CD4-positive, alpha-beta T cell (primary cell): ENCODE measurements at regions not wholly inside any gene's neighbourhood (a gene's known extent, or its start where the extent isn't known, plus 50 kb on each side); places are given as distances from the start of the nearest gene placed in this dataset.

ENCODE experiments used
- ATAC-seq: fragments of 200-7000 bp; cut with Tn5 transposase; one replicate; pipeline ENCODE4 v1.10.0; 2022; ENCODE audit warnings: mild to moderate bottlenecking; ENCODE audit not compliant: poor library complexity
- CTCF ChIA-PET: fragments of 350-600 bp; sonication (Branson Sonifier 250); formaldehyde crosslinking; loops from one replicate; lab custom pipeline; 2021; ENCODE audit warnings: antibody characterized with exemption, inconsistent platforms; lab: Charles Lee
- POLR2A ChIA-PET: fragments of 350-600 bp; sonication (Branson Sonifier 250); formaldehyde crosslinking; loops from one replicate; lab custom pipeline; 2021; ENCODE audit warnings: antibody characterized with exemption, inconsistent platforms; lab: Charles Lee
- DNase-seq, 14 experiments: peaks; one replicate each; pipeline ENCODE4 v3.0.0-alpha.2; 2013 to 2020; ENCODE audit warnings: mixed read lengths in 2 of 14
- H3K27ac ChIP-seq, 2 donors: one replicate each; pipeline versions ENCODE4 v1.5.1 to v1.7.0; 2013; ENCODE audit warnings: low read length in 2 of 2, low read depth in 1 of 2, mild to moderate bottlenecking in 1 of 2
- H3K27me3 ChIP-seq, 2 experiments: 1 replicate in 1 of 2; 2 replicates in 1 of 2; pipeline versions ENCODE4 v1.6.1 to v1.7.0; 2013; ENCODE audit warnings: low read length in 2 of 2, control low read depth in 1 of 2, mild to moderate bottlenecking in 1 of 2, moderate library complexity in 1 of 2; ENCODE audit not compliant: insufficient read depth in 2 of 2, control insufficient read depth in 1 of 2
- H3K36me3 ChIP-seq: one replicate; pipeline ENCODE4 v1.6.1; 2013; ENCODE audit warnings: low read length, control low read depth; ENCODE audit not compliant: insufficient read depth
- H3K4me1 ChIP-seq: one replicate; pipeline ENCODE4 v1.6.1; 2013; ENCODE audit warnings: low read length, control low read depth; ENCODE audit not compliant: insufficient read depth
- H3K4me3 ChIP-seq: one replicate; pipeline ENCODE4 v1.5.1; 2013; ENCODE audit warnings: mild to moderate bottlenecking, low read length, moderate library complexity
- H3K9me3 ChIP-seq, 2 experiments: 1 replicate in 1 of 2; 2 replicates in 1 of 2; pipeline versions ENCODE4 v1.6.1 to v1.7.0; 2013; ENCODE audit warnings: low read length in 2 of 2, mild to moderate bottlenecking in 2 of 2, control low read depth in 1 of 2, moderate library complexity in 1 of 2; ENCODE audit not compliant: control insufficient read depth in 1 of 2, insufficient read depth in 1 of 2
- H3K27ac Mint-ChIP-seq: one replicate; pipeline ENCODE4 v1.8.0; 2020; ENCODE audit warnings: mixed read lengths
- H3K27me3 Mint-ChIP-seq: one replicate; pipeline ENCODE4 v1.8.0; 2021; ENCODE audit warnings: mixed read lengths
- H3K36me3 Mint-ChIP-seq: one replicate; pipeline ENCODE4 v1.8.0; 2021; ENCODE audit warnings: low read depth, mixed read lengths
- H3K4me1 Mint-ChIP-seq: one replicate; pipeline ENCODE4 v1.8.0; 2021; ENCODE audit warnings: low read depth, mixed read lengths
- H3K4me3 Mint-ChIP-seq: one replicate; pipeline ENCODE4 v1.8.0; 2020; ENCODE audit warnings: mild to moderate bottlenecking, mixed read lengths
- H3K9me3 Mint-ChIP-seq: one replicate; pipeline ENCODE4 v1.8.0; 2020; ENCODE audit warnings: mixed read lengths
- intact Hi-C, 2 experiments: fragments of 100-400 bp; cut with DNase I in 1 of 2; cut with micrococcal nuclease in 1 of 2; formaldehyde crosslinking; loops; one replicate each; pipeline versions ENCODE4 v1.15.1 to v1.9.0; 2023 to 2025; cut with DNase I, micrococcal nuclease
- TF ChIP-seq, protein P1 (sequence below): fragments of 200-600 bp; IDR thresholded peaks from one replicate; pipeline ENCODE4 v1.8.0; 2022; ENCODE audit warnings: antibody characterized with exemption, mild to moderate bottlenecking

DNA sequence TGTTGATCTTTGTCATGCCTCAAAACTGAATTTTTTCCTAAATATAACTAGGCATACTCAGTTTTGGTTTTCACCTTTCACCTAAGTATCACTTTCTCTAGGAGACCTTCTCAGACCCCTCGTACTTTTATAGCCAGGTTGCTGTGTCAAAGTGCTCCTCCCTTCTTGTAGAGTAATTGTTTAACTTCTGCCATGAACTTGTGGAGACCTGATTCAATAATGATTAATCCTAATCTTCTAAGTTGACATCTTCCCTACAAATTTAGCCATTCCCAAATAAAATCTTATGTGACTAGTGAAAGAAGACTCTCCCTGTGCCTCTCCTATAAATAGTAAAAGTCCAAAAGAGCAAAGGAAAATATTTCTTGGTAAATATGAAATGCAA, 159.8 kb downstream of the SPATA31D1 start:
- H3K4me3 Mint-ChIP-seq = no peak overlapping the region
- H3K27me3 ChIP-seq = no peaks in the 10 kb centered on the region
- TF ChIP-seq, protein P1, sequence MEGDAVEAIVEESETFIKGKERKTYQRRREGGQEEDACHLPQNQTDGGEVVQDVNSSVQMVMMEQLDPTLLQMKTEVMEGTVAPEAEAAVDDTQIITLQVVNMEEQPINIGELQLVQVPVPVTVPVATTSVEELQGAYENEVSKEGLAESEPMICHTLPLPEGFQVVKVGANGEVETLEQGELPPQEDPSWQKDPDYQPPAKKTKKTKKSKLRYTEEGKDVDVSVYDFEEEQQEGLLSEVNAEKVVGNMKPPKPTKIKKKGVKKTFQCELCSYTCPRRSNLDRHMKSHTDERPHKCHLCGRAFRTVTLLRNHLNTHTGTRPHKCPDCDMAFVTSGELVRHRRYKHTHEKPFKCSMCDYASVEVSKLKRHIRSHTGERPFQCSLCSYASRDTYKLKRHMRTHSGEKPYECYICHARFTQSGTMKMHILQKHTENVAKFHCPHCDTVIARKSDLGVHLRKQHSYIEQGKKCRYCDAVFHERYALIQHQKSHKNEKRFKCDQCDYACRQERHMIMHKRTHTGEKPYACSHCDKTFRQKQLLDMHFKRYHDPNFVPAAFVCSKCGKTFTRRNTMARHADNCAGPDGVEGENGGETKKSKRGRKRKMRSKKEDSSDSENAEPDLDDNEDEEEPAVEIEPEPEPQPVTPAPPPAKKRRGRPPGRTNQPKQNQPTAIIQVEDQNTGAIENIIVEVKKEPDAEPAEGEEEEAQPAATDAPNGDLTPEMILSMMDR = no peak
- no peaks in the 10 kb centered on the region for H3K4me1 ChIP-seq
- H3K9me3 Mint-ChIP-seq = no peaks in the 10 kb centered on the region
- no peaks in the 10 kb centered on the region for H3K9me3 ChIP-seq
- CTCF ChIA-PET = no interaction called here
- intact Hi-C loops = no loop called here
- H3K36me3 ChIP-seq = no peaks in the 10 kb centered on the region
- no peak for DNase-seq
- no peak overlapping the region for H3K27ac Mint-ChIP-seq
- H3K36me3 Mint-ChIP-seq = no peaks in the 10 kb centered on the region
- no peaks in the 10 kb centered on the region for H3K27me3 Mint-ChIP-seq
- H3K27ac ChIP-seq = no peak overlapping the region
- no peak overlapping the region for H3K4me3 ChIP-seq
- POLR2A ChIA-PET = no interaction called here
- no peaks in the 10 kb centered on the region for H3K4me1 Mint-ChIP-seq
- no peak for ATAC-seq

DNA sequence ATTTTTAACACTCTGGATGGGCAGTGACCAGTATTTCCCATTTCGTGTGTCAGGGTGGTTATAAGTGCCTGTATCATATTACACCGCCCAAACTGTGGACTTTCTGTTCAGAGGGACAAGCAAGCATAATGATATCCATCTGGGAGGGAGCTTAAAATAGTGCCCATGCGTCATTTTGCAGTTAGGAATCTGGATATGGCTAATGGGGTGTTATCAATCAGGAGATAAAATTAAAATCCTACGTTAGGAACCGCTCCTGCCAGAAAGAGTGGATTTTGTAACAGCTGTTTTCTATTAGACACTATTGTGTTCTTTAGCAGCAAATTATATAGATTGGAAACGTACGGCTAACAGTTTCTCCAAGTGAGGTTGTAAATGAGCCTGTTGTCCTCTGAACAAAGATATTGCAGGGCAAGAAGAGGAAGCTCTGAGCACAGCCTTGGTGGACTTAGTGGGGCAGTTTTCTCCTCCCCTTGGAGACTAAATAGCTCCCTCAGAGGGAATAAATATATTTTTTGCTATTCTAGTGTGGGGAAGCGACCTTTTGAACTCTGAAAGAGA, 160.4 kb downstream of the SPATA31D1 start:
- Mint-ChIP-seq H3K4me3 (no peak overlapping the region), H3K9me3 (no peaks in the 10 kb centered on the region), H3K27me3 (no peaks in the 10 kb centered on the region), H3K27ac (no peak overlapping the region), H3K4me1 (no peaks in the 10 kb centered on the region), H3K36me3 (no peaks in the 10 kb centered on the region)
- DNase-seq (no peak), ATAC-seq (no peak)
- Histone ChIP-seq H3K27ac (no peak overlapping the region), H3K9me3 (no peaks in the 10 kb centered on the region), H3K4me3 (no peak overlapping the region), H3K27me3 (no peaks in the 10 kb centered on the region), H3K36me3 (no peaks in the 10 kb centered on the region), H3K4me1 (no peaks in the 10 kb centered on the region)
- CTCF ChIA-PET = no interaction called here
- intact Hi-C loops = no loop called here
- TF ChIP-seq, protein P1 = no peak
- POLR2A ChIA-PET = no interaction called here

DNA sequence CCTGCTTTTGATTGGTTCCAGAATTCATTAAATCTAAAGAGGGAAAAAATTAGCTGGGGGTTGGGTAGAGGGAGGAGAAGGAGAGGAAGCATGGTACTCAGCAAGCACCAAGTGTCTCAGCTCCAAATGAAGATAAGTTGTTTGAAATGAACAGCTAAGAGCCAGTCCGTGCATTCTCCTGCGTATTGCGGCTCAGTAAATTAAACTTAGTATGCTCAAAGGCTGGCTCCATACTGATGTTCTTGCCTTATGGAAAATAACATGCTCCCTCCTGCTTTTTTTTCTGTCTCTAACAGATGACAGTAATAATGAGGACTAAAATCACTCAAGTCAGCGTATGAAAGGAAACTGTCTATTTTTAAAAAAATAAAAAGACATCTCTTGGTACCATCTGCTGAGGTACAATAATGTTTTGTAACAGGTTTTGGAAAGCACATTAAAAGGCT, 161.0 kb downstream of the SPATA31D1 start:
- POLR2A ChIA-PET = interaction anchor here (0.6 kb wide), 1 partner anchor 46 kb away, joined by 3 read pairs; no protein-coding TSS in a partner anchor
- no peak for ATAC-seq

More for the DNA sequence above, 161.0 kb downstream of the SPATA31D1 start:
- no peak overlapping the region for H3K4me3 Mint-ChIP-seq
- H3K27me3 Mint-ChIP-seq = no peaks in the 10 kb centered on the region
- H3K4me1 ChIP-seq = no peaks in the 10 kb centered on the region
- H3K27me3 ChIP-seq = no peaks in the 10 kb centered on the region
- no peaks in the 10 kb centered on the region for H3K9me3 ChIP-seq
- H3K36me3 ChIP-seq = no peaks in the 10 kb centered on the region
- H3K27ac Mint-ChIP-seq = no peak overlapping the region
- no peak overlapping the region for H3K27ac ChIP-seq
- no peak overlapping the region for H3K4me3 ChIP-seq
- intact Hi-C loops = no loop called here
- H3K36me3 Mint-ChIP-seq = no peaks in the 10 kb centered on the region
- TF ChIP-seq, protein P1 = no peak
- no peaks in the 10 kb centered on the region for H3K9me3 Mint-ChIP-seq
- no peak for DNase-seq
- no peaks in the 10 kb centered on the region for H3K4me1 Mint-ChIP-seq
- CTCF ChIA-PET = no interaction called here
